ENCODE measurements at regions not wholly inside any gene's neighbourhood (a gene's known extent, or its start where the extent isn't known, plus 50 kb on each side); places are given as distances from the start of the nearest gene placed in this dataset.

DNA sequence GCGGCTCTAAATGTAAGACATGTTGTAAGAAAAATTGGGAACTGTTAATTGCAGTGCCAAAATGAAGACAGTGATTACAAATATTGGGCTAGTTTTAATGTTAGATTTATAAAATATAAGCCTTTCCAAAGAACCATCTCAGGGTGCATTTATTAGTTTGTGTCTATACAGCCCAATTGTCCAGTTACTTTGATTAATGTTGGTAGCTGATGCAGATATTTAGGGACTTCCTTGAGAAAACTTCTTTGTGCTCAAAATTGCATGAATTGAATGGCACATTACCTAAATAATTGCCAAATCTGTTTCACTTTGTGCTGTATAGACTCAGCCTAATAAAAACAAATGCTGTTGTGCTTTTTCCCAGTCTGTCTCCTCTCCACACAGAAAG is 83.7 kb downstream of the DAD1 start:
- Histone ChIP-seq H3K4me3 (ENCODE audit: low read depth in 2 of 2, low read length in 2 of 2) (no peak overlapping the region), H3K4me1 (ENCODE audit: control insufficient read depth, insufficient read depth, low read length) (no peaks in the 10 kb centered on the region), H3K27me3 (ENCODE audit: control insufficient read depth, insufficient read depth, low read length) (peaks cover 3% of the 10 kb centered on the region), H3K9me3 (ENCODE audit: control insufficient read depth, insufficient read depth, low read depth, low read length) (no peaks in the 10 kb centered on the region), H3K27ac (ENCODE audit: low read length) (no peak overlapping the region), H3K36me3 (ENCODE audit: control insufficient read depth, insufficient read depth, low read length) (no peaks in the 10 kb centered on the region)
- ChIA-PET CTCF (no interaction called here), POLR2A (no interaction called here)
- TF ChIP-seq POLR2AphosphoS5 (IDR thresholded peaks at IDR 0.05; ENCODE audit: low read depth, low read length): no peak
- no peak for TF ChIP-seq CTCF (IDR thresholded peaks at IDR 0.05)
- TF ChIP-seq SIN3A (IDR thresholded peaks at IDR 0.05; ENCODE audit: borderline replicate concordance, insufficient read depth, low read depth, low read length): no peak
- no peak for TF ChIP-seq REST (IDR thresholded peaks at IDR 0.05; ENCODE audit: insufficient read depth in 1 of 2, low read depth in 2 of 2, low read length in 1 of 2)
- TF ChIP-seq TCF7L2 (IDR thresholded peaks at IDR 0.05; ENCODE audit: low read depth, low read length): no peak
- no TSS peak for BruUV-seq (replicated peaks)
- in situ Hi-C loops (cut with HindIII; ENCODE audit: low pct_unique_long_range_greater_than_20kb, low sequenced_read_pairs) (no loop called here), intact Hi-C loops (cut with micrococcal nuclease; ENCODE audit: unreplicated experiment) (no loop called here)
- no peak for DNase-seq (ENCODE audit: low read depth, low spot score)
- ATAC-seq: no peak

- Histone ChIP-seq H3K27me3 (ENCODE audit: control insufficient read depth, insufficient read depth, low read length) (peaks cover 3% of the 10 kb centered on the region), H3K4me3 (ENCODE audit: low read depth in 2 of 2, low read length in 2 of 2) (no peak overlapping the region), H3K9me3 (ENCODE audit: control insufficient read depth, insufficient read depth, low read depth, low read length) (no peaks in the 10 kb centered on the region), H3K4me1 (ENCODE audit: control insufficient read depth, insufficient read depth, low read length) (no peaks in the 10 kb centered on the region), H3K27ac (ENCODE audit: low read length) (no peak overlapping the region), H3K36me3 (ENCODE audit: control insufficient read depth, insufficient read depth, low read length) (no peaks in the 10 kb centered on the region)
- in situ Hi-C loops (cut with HindIII; ENCODE audit: low pct_unique_long_range_greater_than_20kb, low sequenced_read_pairs): no loop called here
- CTCF ChIA-PET: no interaction called here
- ATAC-seq (no peak), DNase-seq (ENCODE audit: low read depth, low spot score) (no peak)
- TF ChIP-seq REST (IDR thresholded peaks at IDR 0.05; ENCODE audit: insufficient read depth in 1 of 2, low read depth in 2 of 2, low read length in 1 of 2) (no peak), POLR2AphosphoS5 (IDR thresholded peaks at IDR 0.05; ENCODE audit: low read depth, low read length) (no peak), CTCF (IDR thresholded peaks at IDR 0.05) (no peak), TCF7L2 (IDR thresholded peaks at IDR 0.05; ENCODE audit: low read depth, low read length) (no peak), SIN3A (IDR thresholded peaks at IDR 0.05; ENCODE audit: borderline replicate concordance, insufficient read depth, low read depth, low read length) (no peak)
- no TSS peak for BruUV-seq (replicated peaks)
- POLR2A ChIA-PET: no interaction called here
- intact Hi-C loops (cut with micrococcal nuclease; ENCODE audit: unreplicated experiment): no loop called here
Observed at GRCh38 chr14:22502551-22502950, 86.5 kb downstream of the DAD1 start.
